ENCODE measurements at regions not wholly inside any gene's neighbourhood (a gene's known extent, or its start where the extent isn't known, plus 50 kb on each side); places are given as distances from the start of the nearest gene placed in this dataset.
A peak's percentile ranks its signal among the peaks of the same experiment; 100 is the strongest.

- Histone ChIP-seq H3K27ac (ENCODE audit: insufficient read depth in 1 of 2, low read depth in 1 of 2, low read length in 2 of 2, poor library complexity in 1 of 2, severe bottlenecking in 2 of 2) (no peak overlapping the region), H3K36me3 (ENCODE audit: control insufficient read depth in 4 of 4, insufficient read depth in 4 of 4, low read length in 3 of 4) (no peaks in the 10 kb centered on the region), H3K4me1 (ENCODE audit: control extremely low read depth in 1 of 4, control insufficient read depth in 4 of 4, insufficient read depth in 4 of 4, low read length in 3 of 4) (peaks cover 0 to 12% (median 0%) of the 10 kb centered on the region in 4 experiments), H3K27me3 (replicated peaks in 2 of 5; ENCODE audit: control insufficient read depth in 4 of 5, insufficient read depth in 5 of 5, low read length in 4 of 5) (no peaks in the 10 kb centered on the region), H3K4me3 (ENCODE audit: control insufficient read depth in 1 of 7, extremely low read depth in 1 of 7, insufficient read depth in 4 of 7, low read depth in 2 of 7, low read length in 6 of 7) (no peak overlapping the region), H3K9me3 (ENCODE audit: control extremely low read depth in 1 of 5, control insufficient read depth in 4 of 5, insufficient read depth in 2 of 5, low read depth in 1 of 5, low read length in 4 of 5) (peaks cover 0 to 2% (median 0%) of the 10 kb centered on the region in 5 experiments)
- 90% methylated on average over 4 of the region's 8 CpGs for WGBS (ENCODE audit: insufficient coverage)
- CTCF ChIA-PET, result no interaction called here
- DNase-seq, result peak; percentile 4 to 44 (median 15)
- POLR2A ChIA-PET, result no interaction called here
These were observed 198.1 kb downstream of the LURAP1L start for GRCh38 chr9:12972608-12973589.

GRCh38 chr9:12973710-12974109 lies 198.9 kb downstream of the LURAP1L start:
- Histone ChIP-seq H3K4me3 (ENCODE audit: control insufficient read depth in 1 of 7, extremely low read depth in 1 of 7, insufficient read depth in 4 of 7, low read depth in 2 of 7, low read length in 6 of 7) (no peak overlapping the region), H3K4me1 (ENCODE audit: control extremely low read depth in 1 of 4, control insufficient read depth in 4 of 4, insufficient read depth in 4 of 4, low read length in 3 of 4) (peaks cover 0 to 12% (median 0%) of the 10 kb centered on the region in 4 experiments), H3K9me3 (ENCODE audit: control extremely low read depth in 1 of 5, control insufficient read depth in 4 of 5, insufficient read depth in 2 of 5, low read depth in 1 of 5, low read length in 4 of 5) (peaks cover 0 to 2% (median 0%) of the 10 kb centered on the region in 5 experiments), H3K36me3 (ENCODE audit: control insufficient read depth in 4 of 4, insufficient read depth in 4 of 4, low read length in 3 of 4) (no peaks in the 10 kb centered on the region), H3K27me3 (replicated peaks in 2 of 5; ENCODE audit: control insufficient read depth in 4 of 5, insufficient read depth in 5 of 5, low read length in 4 of 5) (no peaks in the 10 kb centered on the region), H3K27ac (ENCODE audit: insufficient read depth in 1 of 2, low read depth in 1 of 2, low read length in 2 of 2, poor library complexity in 1 of 2, severe bottlenecking in 2 of 2) (no peak overlapping the region)
- no peak for DNase-seq
- no CpG with 5 or more reads among the region's 1 CpG for WGBS (ENCODE audit: insufficient coverage)
- CTCF ChIA-PET, result no interaction called here
- POLR2A ChIA-PET, result no interaction called here

GRCh38 chr9:12974671-12975070 lies 199.9 kb downstream of the LURAP1L start:
- ChIA-PET CTCF (no interaction called here), POLR2A (no interaction called here)
- Histone ChIP-seq H3K27me3 (replicated peaks in 2 of 5; ENCODE audit: control insufficient read depth in 4 of 5, insufficient read depth in 5 of 5, low read length in 4 of 5) (no peaks in the 10 kb centered on the region), H3K36me3 (ENCODE audit: control insufficient read depth in 4 of 4, insufficient read depth in 4 of 4, low read length in 3 of 4) (no peaks in the 10 kb centered on the region), H3K9me3 (ENCODE audit: control extremely low read depth in 1 of 5, control insufficient read depth in 4 of 5, insufficient read depth in 2 of 5, low read depth in 1 of 5, low read length in 4 of 5) (peaks cover 0 to 2% (median 0%) of the 10 kb centered on the region in 5 experiments), H3K4me1 (ENCODE audit: control extremely low read depth in 1 of 4, control insufficient read depth in 4 of 4, insufficient read depth in 4 of 4, low read length in 3 of 4) (peaks cover 0 to 12% (median 0%) of the 10 kb centered on the region in 4 experiments), H3K4me3 (ENCODE audit: control insufficient read depth in 1 of 7, extremely low read depth in 1 of 7, insufficient read depth in 4 of 7, low read depth in 2 of 7, low read length in 6 of 7) (no peak overlapping the region), H3K27ac (ENCODE audit: insufficient read depth in 1 of 2, low read depth in 1 of 2, low read length in 2 of 2, poor library complexity in 1 of 2, severe bottlenecking in 2 of 2) (no peak overlapping the region)
- DNase-seq, result no peak
- 100% methylated on average over 1 of the region's 1 CpG for WGBS (ENCODE audit: insufficient coverage)

DNA sequence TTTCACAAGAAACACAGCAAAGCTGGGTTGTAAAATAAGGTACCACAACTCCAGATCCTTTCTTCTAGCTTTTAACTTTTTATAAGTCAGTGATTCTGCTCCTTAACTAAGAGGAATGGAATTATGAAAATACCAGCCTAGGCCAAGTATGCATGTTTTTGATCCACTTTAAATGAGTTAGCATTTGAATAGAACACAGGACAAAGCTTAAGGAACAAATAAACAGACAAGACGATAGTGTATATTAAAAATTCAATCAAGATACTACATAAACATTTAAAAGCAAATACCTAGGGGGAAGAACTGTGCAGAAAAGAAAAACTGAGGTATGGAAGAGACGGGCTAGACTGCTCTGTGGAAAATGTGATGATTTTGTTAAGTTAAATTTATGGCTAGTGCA lies 200.7 kb downstream of the LURAP1L start:
- Histone ChIP-seq H3K4me3 (ENCODE audit: control insufficient read depth in 1 of 7, extremely low read depth in 1 of 7, insufficient read depth in 4 of 7, low read depth in 2 of 7, low read length in 6 of 7) (no peak overlapping the region), H3K4me1 (ENCODE audit: control extremely low read depth in 1 of 4, control insufficient read depth in 4 of 4, insufficient read depth in 4 of 4, low read length in 3 of 4) (peaks cover 0 to 12% (median 0%) of the 10 kb centered on the region in 4 experiments), H3K36me3 (ENCODE audit: control insufficient read depth in 4 of 4, insufficient read depth in 4 of 4, low read length in 3 of 4) (no peaks in the 10 kb centered on the region), H3K27me3 (replicated peaks in 2 of 5; ENCODE audit: control insufficient read depth in 4 of 5, insufficient read depth in 5 of 5, low read length in 4 of 5) (no peaks in the 10 kb centered on the region), H3K9me3 (ENCODE audit: control extremely low read depth in 1 of 5, control insufficient read depth in 4 of 5, insufficient read depth in 2 of 5, low read depth in 1 of 5, low read length in 4 of 5) (peaks cover 0 to 2% (median 0%) of the 10 kb centered on the region in 5 experiments), H3K27ac (ENCODE audit: insufficient read depth in 1 of 2, low read depth in 1 of 2, low read length in 2 of 2, poor library complexity in 1 of 2, severe bottlenecking in 2 of 2) (no peak overlapping the region)
- ChIA-PET POLR2A (no interaction called here), CTCF (no interaction called here)
- no CpG with 5 or more reads among the region's 2 CpGs for WGBS (ENCODE audit: insufficient coverage)
- no peak for DNase-seq

DNA sequence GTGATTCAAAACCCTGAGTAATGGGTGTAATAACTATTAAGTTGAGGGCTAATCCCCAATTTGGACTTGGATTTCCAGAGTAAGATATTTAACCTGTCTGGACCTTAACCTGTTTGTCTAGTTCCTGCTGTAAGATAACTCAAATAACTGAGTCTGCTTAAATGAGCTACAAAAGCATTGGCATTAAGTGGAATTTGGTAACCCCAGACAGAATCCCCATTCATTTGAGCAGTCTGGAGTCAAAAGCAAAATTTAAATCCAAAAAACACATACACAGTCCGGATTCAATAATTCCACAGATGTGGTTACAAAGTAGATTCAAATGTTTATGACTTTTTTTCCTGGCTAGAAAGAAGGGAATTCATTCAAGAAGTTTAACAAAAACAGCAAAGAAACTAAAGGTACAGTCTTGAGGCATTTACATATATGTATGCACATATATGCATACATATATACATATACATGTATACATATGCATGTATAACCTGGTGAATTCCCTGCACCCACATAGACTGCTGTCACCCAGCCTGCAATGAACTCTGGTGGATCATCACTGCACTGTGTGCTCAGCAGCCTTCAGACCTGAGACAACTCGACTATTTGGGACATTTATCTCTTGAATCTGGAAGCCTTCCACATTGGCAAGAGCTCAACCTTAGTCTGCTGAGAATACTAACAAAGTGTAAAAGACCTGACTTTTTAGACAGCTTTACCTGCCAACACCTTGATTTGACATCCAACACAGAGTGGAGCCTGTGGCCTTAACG lies 205.4 kb downstream of the LURAP1L start:
- no peak for DNase-seq
- no peak overlapping the region for H3K4me3 ChIP-seq (ENCODE audit: control insufficient read depth in 1 of 7, extremely low read depth in 1 of 7, insufficient read depth in 4 of 7, low read depth in 2 of 7, low read length in 6 of 7)
- 86% methylated on average over 2 of the region's 3 CpGs for WGBS (ENCODE audit: insufficient coverage)
- no peak overlapping the region for H3K27ac ChIP-seq (ENCODE audit: insufficient read depth in 1 of 2, low read depth in 1 of 2, low read length in 2 of 2, poor library complexity in 1 of 2, severe bottlenecking in 2 of 2)
- ChIA-PET CTCF (interaction anchor here (0.6 kb wide), 1 partner anchor 28 kb away, joined by 3 read pairs; no protein-coding TSS in a partner anchor), POLR2A (no interaction called here)
- H3K4me1 ChIP-seq (ENCODE audit: control extremely low read depth in 1 of 4, control insufficient read depth in 4 of 4, insufficient read depth in 4 of 4, low read length in 3 of 4), result no peaks in the 10 kb centered on the region
- H3K36me3 ChIP-seq (ENCODE audit: control insufficient read depth in 4 of 4, insufficient read depth in 4 of 4, low read length in 3 of 4), result no peaks in the 10 kb centered on the region
- no peaks in the 10 kb centered on the region for H3K27me3 ChIP-seq (replicated peaks in 2 of 5; ENCODE audit: control insufficient read depth in 4 of 5, insufficient read depth in 5 of 5, low read length in 4 of 5)
- H3K9me3 ChIP-seq (ENCODE audit: control extremely low read depth in 1 of 5, control insufficient read depth in 4 of 5, insufficient read depth in 2 of 5, low read depth in 1 of 5, low read length in 4 of 5), result peaks cover 0 to 2% (median 0%) of the 10 kb centered on the region in 5 experiments

DNA sequence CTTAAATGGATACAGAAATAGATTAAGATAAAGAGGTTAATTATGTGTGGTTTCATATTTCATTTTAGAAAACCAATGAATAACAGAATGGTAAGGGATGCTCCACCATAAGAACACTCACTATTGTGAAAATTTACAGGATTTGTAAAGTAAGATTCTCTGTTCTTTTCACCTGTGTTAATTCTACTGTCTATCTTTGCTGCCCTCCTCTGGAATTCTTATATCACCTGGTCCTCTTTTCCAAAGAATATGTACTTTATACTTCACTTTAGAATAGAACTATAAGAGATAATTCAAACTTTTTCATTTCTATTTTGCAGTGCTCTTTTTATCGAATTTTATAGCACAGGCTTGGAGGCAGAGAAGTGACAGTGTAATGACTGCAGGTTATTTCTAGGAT lies 213.4 kb downstream of the LURAP1L start:
- no peak for DNase-seq
- no peak overlapping the region for H3K27ac ChIP-seq (ENCODE audit: insufficient read depth in 1 of 2, low read depth in 1 of 2, low read length in 2 of 2, poor library complexity in 1 of 2, severe bottlenecking in 2 of 2)
- no peaks in the 10 kb centered on the region for H3K9me3 ChIP-seq (ENCODE audit: control extremely low read depth in 1 of 5, control insufficient read depth in 4 of 5, insufficient read depth in 2 of 5, low read depth in 1 of 5, low read length in 4 of 5)
- no peaks in the 10 kb centered on the region for H3K27me3 ChIP-seq (replicated peaks in 2 of 5; ENCODE audit: control insufficient read depth in 4 of 5, insufficient read depth in 5 of 5, low read length in 4 of 5)
- ChIA-PET CTCF (no interaction called here), POLR2A (no interaction called here)
- no peak overlapping the region for H3K4me3 ChIP-seq (ENCODE audit: control insufficient read depth in 1 of 7, extremely low read depth in 1 of 7, insufficient read depth in 4 of 7, low read depth in 2 of 7, low read length in 6 of 7)
- no peaks in the 10 kb centered on the region for H3K36me3 ChIP-seq (ENCODE audit: control insufficient read depth in 4 of 4, insufficient read depth in 4 of 4, low read length in 3 of 4)
- H3K4me1 ChIP-seq (ENCODE audit: control extremely low read depth in 1 of 4, control insufficient read depth in 4 of 4, insufficient read depth in 4 of 4, low read length in 3 of 4), result no peaks in the 10 kb centered on the region
- WGBS (ENCODE audit: insufficient coverage), result no CpG with 5 or more reads among the region's 1 CpG

DNA sequence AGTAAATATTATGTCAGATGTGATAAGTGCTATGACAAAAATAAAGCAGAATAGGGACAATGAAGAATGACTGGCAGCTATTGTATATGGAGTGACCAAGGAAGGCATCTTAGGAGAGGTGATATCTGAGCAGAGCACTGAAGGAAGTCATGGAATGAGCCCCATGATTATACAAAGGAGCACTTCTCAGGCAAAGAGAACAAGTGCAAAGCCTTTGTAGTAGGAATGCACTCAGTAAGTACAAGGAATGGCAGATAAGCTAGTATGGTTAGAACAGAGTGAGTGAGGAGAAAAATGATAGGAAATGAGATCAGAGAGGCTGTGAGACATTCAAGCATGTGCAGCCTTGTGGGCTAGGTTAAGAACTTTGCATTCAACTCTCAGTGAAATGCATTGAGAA lies 214.8 kb downstream of the LURAP1L start:
- DNase-seq, result no peak
- no peaks in the 10 kb centered on the region for H3K9me3 ChIP-seq (ENCODE audit: control extremely low read depth in 1 of 5, control insufficient read depth in 4 of 5, insufficient read depth in 2 of 5, low read depth in 1 of 5, low read length in 4 of 5)
- ChIA-PET CTCF (no interaction called here), POLR2A (no interaction called here)
- no peaks in the 10 kb centered on the region for H3K27me3 ChIP-seq (replicated peaks in 2 of 5; ENCODE audit: control insufficient read depth in 4 of 5, insufficient read depth in 5 of 5, low read length in 4 of 5)
- no peaks in the 10 kb centered on the region for H3K36me3 ChIP-seq (ENCODE audit: control insufficient read depth in 4 of 4, insufficient read depth in 4 of 4, low read length in 3 of 4)
- no peak overlapping the region for H3K27ac ChIP-seq (ENCODE audit: insufficient read depth in 1 of 2, low read depth in 1 of 2, low read length in 2 of 2, poor library complexity in 1 of 2, severe bottlenecking in 2 of 2)
- H3K4me3 ChIP-seq (ENCODE audit: control insufficient read depth in 1 of 7, extremely low read depth in 1 of 7, insufficient read depth in 4 of 7, low read depth in 2 of 7, low read length in 6 of 7), result no peak overlapping the region
- H3K4me1 ChIP-seq (ENCODE audit: control extremely low read depth in 1 of 4, control insufficient read depth in 4 of 4, insufficient read depth in 4 of 4, low read length in 3 of 4), result no peaks in the 10 kb centered on the region

All from common myeloid progenitor, CD34-positive (primary cell).